ENCODE measurements at regions not wholly inside any gene's neighbourhood (a gene's known extent, or its start where the extent isn't known, plus 50 kb on each side); places are given as distances from the start of the nearest gene placed in this dataset.
"Not testable (repeated sequence)": the region's sequence is repeated elsewhere in the genome, so short reads cannot be mapped to it uniquely, and the experiment has no call there.

GRCh38 chr18:40120796-40121391 is 1834.1 kb upstream of the PIK3C3 start:
- H3K36me3 Mint-ChIP-seq (ENCODE audit: insufficient read depth, unreplicated experiment), result no peaks in the 10 kb centered on the region
- no TSS peak for BruUV-seq (replicated peaks)
- no peaks in the 10 kb centered on the region for H3K4me1 Mint-ChIP-seq (ENCODE audit: low read depth, unreplicated experiment)
- H3K27ac Mint-ChIP-seq (ENCODE audit: unreplicated experiment), result no peak overlapping the region
- CTCF ChIA-PET, result no interaction called here
- no peak for DNase-seq
- peaks cover 2% of the 10 kb centered on the region for H3K27me3 Mint-ChIP-seq (ENCODE audit: insufficient read depth, unreplicated experiment)
- H3K9me3 ChIP-seq, result no peaks in the 10 kb centered on the region
- H3K36me3 ChIP-seq (ENCODE audit: control insufficient read depth, insufficient read depth, low read length), result no peaks in the 10 kb centered on the region
- H3K4me3 Mint-ChIP-seq (ENCODE audit: unreplicated experiment), result no peak overlapping the region
- H3K9me3 Mint-ChIP-seq (ENCODE audit: unreplicated experiment), result no peaks in the 10 kb centered on the region
- H3K4me3 ChIP-seq (ENCODE audit: low read depth, low read length), result no peak overlapping the region
- TF ChIP-seq CTCF (IDR thresholded peaks at IDR 0.05; ENCODE audit: insufficient read depth in 1 of 2, low read depth in 1 of 2, low read length in 1 of 2, severe bottlenecking in 1 of 2, unreplicated experiment in 1 of 2), result no peak
- intact Hi-C loops (cut with micrococcal nuclease; ENCODE audit: unreplicated experiment), result no loop called here
- no peaks in the 10 kb centered on the region for H3K4me1 ChIP-seq
- H3K27me3 ChIP-seq (replicated peaks; ENCODE audit: control insufficient read depth, insufficient read depth, low read length), result no peaks in the 10 kb centered on the region
- POLR2A ChIA-PET, result no interaction called here

GRCh38 chr18:40120356-40120755 is 1834.7 kb upstream of the PIK3C3 start:
- Mint-ChIP-seq H3K27ac (ENCODE audit: unreplicated experiment) (no peak overlapping the region), H3K9me3 (ENCODE audit: unreplicated experiment) (no peaks in the 10 kb centered on the region), H3K27me3 (ENCODE audit: insufficient read depth, unreplicated experiment) (peaks cover 2% of the 10 kb centered on the region), H3K36me3 (ENCODE audit: insufficient read depth, unreplicated experiment) (no peaks in the 10 kb centered on the region), H3K4me3 (ENCODE audit: unreplicated experiment) (no peak overlapping the region), H3K4me1 (ENCODE audit: low read depth, unreplicated experiment) (no peaks in the 10 kb centered on the region)
- Histone ChIP-seq H3K4me3 (ENCODE audit: low read depth, low read length) (no peak overlapping the region), H3K4me1 (no peaks in the 10 kb centered on the region), H3K27me3 (replicated peaks; ENCODE audit: control insufficient read depth, insufficient read depth, low read length) (no peaks in the 10 kb centered on the region), H3K9me3 (no peaks in the 10 kb centered on the region), H3K36me3 (ENCODE audit: control insufficient read depth, insufficient read depth, low read length) (no peaks in the 10 kb centered on the region)
- POLR2A ChIA-PET, result no interaction called here
- CTCF ChIA-PET, result no interaction called here
- TF ChIP-seq CTCF (IDR thresholded peaks at IDR 0.05; ENCODE audit: insufficient read depth in 1 of 2, low read depth in 1 of 2, low read length in 1 of 2, severe bottlenecking in 1 of 2, unreplicated experiment in 1 of 2), result no peak
- intact Hi-C loops (cut with micrococcal nuclease; ENCODE audit: unreplicated experiment), result no loop called here
- no peak for DNase-seq
- no TSS peak for BruUV-seq (replicated peaks)

- H3K27ac Mint-ChIP-seq (ENCODE audit: unreplicated experiment); H3K4me3 ChIP-seq (ENCODE audit: low read depth, low read length); DNase-seq; intact Hi-C loops (cut with micrococcal nuclease; ENCODE audit: unreplicated experiment); H3K27me3 ChIP-seq (replicated peaks; ENCODE audit: control insufficient read depth, insufficient read depth, low read length); H3K9me3 ChIP-seq; H3K4me1 ChIP-seq; CTCF ChIA-PET; H3K36me3 Mint-ChIP-seq (ENCODE audit: insufficient read depth, unreplicated experiment); H3K4me3 Mint-ChIP-seq (ENCODE audit: unreplicated experiment); H3K9me3 Mint-ChIP-seq (ENCODE audit: unreplicated experiment); BruUV-seq (replicated peaks); H3K4me1 Mint-ChIP-seq (ENCODE audit: low read depth, unreplicated experiment); POLR2A ChIA-PET; H3K36me3 ChIP-seq (ENCODE audit: control insufficient read depth, insufficient read depth, low read length); H3K27me3 Mint-ChIP-seq (ENCODE audit: insufficient read depth, unreplicated experiment): not testable (repeated sequence)
These were observed 1835.5 kb upstream of the PIK3C3 start for GRCh38 chr18:40119581-40119980.

- no peak overlapping the region for H3K4me3 ChIP-seq (ENCODE audit: low read depth, low read length)
- ChIA-PET POLR2A (no interaction called here), CTCF (no interaction called here)
- Mint-ChIP-seq H3K9me3 (ENCODE audit: unreplicated experiment) (no peaks in the 10 kb centered on the region), H3K4me3 (ENCODE audit: unreplicated experiment) (no peak overlapping the region), H3K27me3 (ENCODE audit: insufficient read depth, unreplicated experiment) (peaks cover 2% of the 10 kb centered on the region), H3K27ac (ENCODE audit: unreplicated experiment) (no peak overlapping the region), H3K36me3 (ENCODE audit: insufficient read depth, unreplicated experiment) (no peaks in the 10 kb centered on the region), H3K4me1 (ENCODE audit: low read depth, unreplicated experiment) (no peaks in the 10 kb centered on the region)
- intact Hi-C loops (cut with micrococcal nuclease; ENCODE audit: unreplicated experiment), result no loop called here
- no peaks in the 10 kb centered on the region for H3K36me3 ChIP-seq (ENCODE audit: control insufficient read depth, insufficient read depth, low read length)
- no peak for TF ChIP-seq CTCF (IDR thresholded peaks at IDR 0.05; ENCODE audit: insufficient read depth in 1 of 2, low read depth in 1 of 2, low read length in 1 of 2, severe bottlenecking in 1 of 2, unreplicated experiment in 1 of 2)
- BruUV-seq (replicated peaks), result no TSS peak
- no peaks in the 10 kb centered on the region for H3K27me3 ChIP-seq (replicated peaks; ENCODE audit: control insufficient read depth, insufficient read depth, low read length)
- DNase-seq, result no peak
- H3K9me3 ChIP-seq, result no peaks in the 10 kb centered on the region
- no peaks in the 10 kb centered on the region for H3K4me1 ChIP-seq
These were observed 1844.6 kb upstream of the PIK3C3 start for GRCh38 chr18:40110455-40110854.

Measured in Caco-2 (cell line).